IPS-15b (cell line): ENCODE measurements at regions not wholly inside any gene's neighbourhood (a gene's known extent, or its start where the extent isn't known, plus 50 kb on each side); places are given as distances from the start of the nearest gene placed in this dataset.
A peak's percentile ranks its signal among the peaks of the same experiment; 100 is the strongest.

Source experiments
- H3K27me3 ChIP-seq: one replicate; pipeline ENCODE4 v1.6.1; 2013; ENCODE audit warnings: low read length; ENCODE audit not compliant: control insufficient read depth, insufficient read depth
- H3K36me3 ChIP-seq: one replicate; pipeline ENCODE4 v1.6.1; 2013; ENCODE audit warnings: low read length; ENCODE audit not compliant: control insufficient read depth, insufficient read depth
- H3K4me1 ChIP-seq: one replicate; pipeline ENCODE4 v1.6.1; 2013; ENCODE audit warnings: mild to moderate bottlenecking, low read length; ENCODE audit not compliant: control insufficient read depth, insufficient read depth
- H3K4me3 ChIP-seq: one replicate; pipeline ENCODE4 v1.5.1; 2013; ENCODE audit warnings: low read depth, low read length
- H3K9ac ChIP-seq: one replicate; pipeline ENCODE4 v1.6.1; 2013; ENCODE audit warnings: low read depth, mild to moderate bottlenecking, low read length
- H3K9me3 ChIP-seq: one replicate; pipeline ENCODE4 v1.6.1; 2013; ENCODE audit warnings: mild to moderate bottlenecking, low read length; ENCODE audit not compliant: control insufficient read depth, insufficient read depth

DNA sequence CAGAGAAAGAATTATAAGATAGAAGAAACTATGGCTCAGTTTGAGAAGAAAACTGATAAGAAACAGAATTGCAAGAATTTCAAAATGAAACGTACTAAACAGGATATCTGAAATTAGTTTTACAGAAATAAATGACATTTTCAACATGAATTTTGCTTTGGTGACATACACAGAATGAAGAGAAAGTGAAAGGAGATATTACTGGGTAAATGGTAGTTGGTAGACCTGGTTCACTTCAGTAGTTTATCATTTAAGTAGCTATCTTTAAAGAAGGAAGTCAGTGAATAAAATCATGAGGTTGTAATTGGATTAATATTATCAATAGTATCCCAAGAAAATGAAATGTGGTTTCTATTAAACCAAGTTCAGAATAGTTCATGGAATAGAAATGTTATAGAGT lies 395.5 kb upstream of the SMIM31 start:
- Histone ChIP-seq H3K36me3 (no peaks in the 10 kb centered on the region), H3K4me1 (no peaks in the 10 kb centered on the region), H3K27me3 (no peaks in the 10 kb centered on the region), H3K4me3 (no peak overlapping the region), H3K9me3 (no peaks in the 10 kb centered on the region), H3K9ac (no peak overlapping the region)

DNA sequence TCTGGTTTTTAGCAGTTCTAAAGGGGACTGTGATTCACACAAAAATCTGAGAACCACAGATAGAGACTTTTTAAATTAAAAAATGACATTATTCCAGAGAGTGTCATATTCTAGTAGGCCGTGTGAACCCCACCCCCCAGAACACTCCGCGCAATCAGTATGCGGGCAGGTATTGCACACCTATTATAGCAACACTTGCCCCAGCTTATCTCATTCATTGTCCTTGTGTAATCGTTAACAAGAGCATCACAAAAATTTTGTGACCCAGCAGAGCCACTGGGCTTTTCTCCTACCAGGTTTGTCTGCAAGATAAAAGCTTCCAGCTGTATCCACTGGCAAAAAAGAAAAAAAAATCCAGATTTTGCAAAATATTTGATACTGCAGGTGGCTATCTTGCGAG lies 394.1 kb upstream of the SMIM31 start:
- no peak overlapping the region for H3K9ac ChIP-seq
- no peaks in the 10 kb centered on the region for H3K27me3 ChIP-seq
- no peaks in the 10 kb centered on the region for H3K4me1 ChIP-seq
- no peaks in the 10 kb centered on the region for H3K36me3 ChIP-seq
- H3K9me3 ChIP-seq: no peaks in the 10 kb centered on the region
- H3K4me3 ChIP-seq: no peak overlapping the region

DNA sequence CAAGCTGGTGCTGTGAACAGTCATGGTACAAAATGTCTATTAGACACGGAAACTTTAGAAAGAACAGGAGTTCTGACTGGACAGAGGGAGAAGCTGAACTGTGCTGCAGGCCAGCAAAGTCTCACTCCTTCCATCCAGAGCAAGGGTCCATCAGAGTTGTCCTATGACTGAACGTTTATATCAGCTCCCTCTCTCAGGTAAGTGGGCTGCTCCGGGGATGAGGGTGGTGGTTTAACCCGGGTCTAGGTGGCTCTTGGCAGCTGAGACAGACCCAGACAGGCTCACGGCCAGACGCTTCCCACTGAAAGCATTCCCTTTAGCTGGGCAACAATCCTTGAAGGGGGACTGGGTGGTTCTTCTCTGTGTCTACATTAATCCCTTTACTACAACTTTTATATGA lies 385.0 kb upstream of the SMIM31 start:
- H3K9ac ChIP-seq: no peak overlapping the region
- H3K4me1 ChIP-seq: no peaks in the 10 kb centered on the region
- no peak overlapping the region for H3K4me3 ChIP-seq
- no peaks in the 10 kb centered on the region for H3K27me3 ChIP-seq
- H3K9me3 ChIP-seq: no peaks in the 10 kb centered on the region
- H3K36me3 ChIP-seq: no peaks in the 10 kb centered on the region

DNA sequence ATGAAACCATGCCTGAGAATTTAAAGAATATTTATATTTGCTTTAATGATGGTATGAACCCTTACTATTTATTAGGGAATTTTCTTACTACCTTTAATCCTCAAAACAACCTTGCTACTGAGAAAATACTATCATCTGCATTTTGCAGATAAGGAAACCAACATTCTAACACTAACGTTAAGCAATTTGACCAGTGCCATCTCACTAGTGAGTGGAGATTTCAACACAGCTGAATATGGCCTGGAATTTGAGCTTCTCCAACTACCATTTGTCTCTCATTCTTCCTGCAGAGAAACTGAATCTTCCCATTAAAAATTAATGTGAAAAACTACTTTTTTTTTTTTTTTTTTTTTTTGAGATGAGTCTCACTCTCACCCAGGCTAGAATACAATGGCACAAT lies 380.9 kb upstream of the SMIM31 start:
- H3K9me3 ChIP-seq: no peaks in the 10 kb centered on the region
- no peak overlapping the region for H3K4me3 ChIP-seq
- H3K36me3 ChIP-seq: no peaks in the 10 kb centered on the region
- no peaks in the 10 kb centered on the region for H3K27me3 ChIP-seq
- H3K4me1 ChIP-seq: no peaks in the 10 kb centered on the region
- H3K9ac ChIP-seq: no peak overlapping the region

DNA sequence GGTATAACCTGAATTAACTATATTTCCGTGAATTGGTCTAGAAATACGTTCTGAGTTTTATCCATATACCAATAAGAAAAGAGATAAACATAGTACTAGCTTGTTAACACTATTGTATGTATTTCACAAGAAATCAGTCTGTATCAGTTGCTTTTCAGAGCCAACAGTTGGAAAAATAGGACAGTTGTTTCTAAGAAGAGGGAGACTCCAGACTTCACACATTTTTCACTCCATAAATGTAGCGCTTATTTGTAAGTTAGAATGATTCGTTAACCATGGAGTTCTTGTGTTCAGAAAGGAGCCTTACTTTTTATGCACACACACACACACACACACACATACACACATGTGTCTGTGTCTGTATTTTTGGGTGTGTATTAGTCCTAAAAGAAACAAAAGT lies 376.7 kb upstream of the SMIM31 start:
- peaks cover 17% of the 10 kb centered on the region for H3K27me3 ChIP-seq
- no peaks in the 10 kb centered on the region for H3K4me1 ChIP-seq
- no peaks in the 10 kb centered on the region for H3K36me3 ChIP-seq
- H3K4me3 ChIP-seq: no peak overlapping the region
- H3K9me3 ChIP-seq: no peaks in the 10 kb centered on the region
- H3K9ac ChIP-seq: no peak overlapping the region

DNA sequence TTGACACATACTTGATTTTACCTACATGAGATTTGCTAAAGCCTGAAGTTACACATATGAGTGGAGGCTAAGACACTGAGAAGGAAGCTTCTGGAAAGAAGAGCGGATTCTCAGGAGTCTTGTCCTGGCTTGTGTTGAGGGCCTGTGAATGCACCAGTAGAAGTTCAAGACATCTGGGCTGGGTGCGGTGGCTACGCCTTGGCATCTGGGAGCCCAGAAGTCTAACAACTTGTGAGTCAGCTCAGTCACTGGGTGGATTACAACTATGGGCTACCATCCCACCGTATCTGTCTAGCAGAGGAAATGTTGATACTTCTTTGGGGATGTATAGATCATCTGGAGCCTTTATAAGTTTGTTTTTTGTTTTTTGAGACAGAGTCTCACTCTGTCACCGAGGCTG lies 375.6 kb upstream of the SMIM31 start:
- Histone ChIP-seq H3K36me3 (no peaks in the 10 kb centered on the region), H3K4me1 (no peaks in the 10 kb centered on the region), H3K4me3 (no peak overlapping the region), H3K27me3 (peaks cover 27% of the 10 kb centered on the region), H3K9ac (no peak overlapping the region), H3K9me3 (no peaks in the 10 kb centered on the region)

DNA sequence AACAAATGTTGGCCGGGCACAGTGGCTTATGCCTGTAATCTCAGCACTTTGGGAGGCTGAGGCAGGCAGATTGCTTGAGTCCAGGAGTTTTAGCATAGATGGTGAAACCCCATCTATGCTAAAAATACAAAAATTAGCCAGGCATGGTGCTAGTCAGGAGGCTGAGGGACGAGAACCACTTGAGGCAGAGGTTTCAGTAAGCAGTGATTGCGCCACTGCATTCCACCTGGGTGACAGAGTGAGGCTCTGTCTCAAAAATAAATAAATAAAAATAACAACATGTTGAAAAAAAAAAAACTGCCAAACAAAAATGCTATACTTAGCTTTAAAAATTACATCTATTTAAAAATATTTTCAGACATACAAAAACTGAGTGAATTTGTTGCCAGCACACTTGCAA lies 374.2 kb upstream of the SMIM31 start:
- H3K9ac ChIP-seq: no peak overlapping the region
- peaks cover 38% of the 10 kb centered on the region for H3K27me3 ChIP-seq
- peaks cover 4% of the 10 kb centered on the region for H3K4me1 ChIP-seq
- no peaks in the 10 kb centered on the region for H3K36me3 ChIP-seq
- H3K4me3 ChIP-seq: no peak overlapping the region
- no peaks in the 10 kb centered on the region for H3K9me3 ChIP-seq

DNA sequence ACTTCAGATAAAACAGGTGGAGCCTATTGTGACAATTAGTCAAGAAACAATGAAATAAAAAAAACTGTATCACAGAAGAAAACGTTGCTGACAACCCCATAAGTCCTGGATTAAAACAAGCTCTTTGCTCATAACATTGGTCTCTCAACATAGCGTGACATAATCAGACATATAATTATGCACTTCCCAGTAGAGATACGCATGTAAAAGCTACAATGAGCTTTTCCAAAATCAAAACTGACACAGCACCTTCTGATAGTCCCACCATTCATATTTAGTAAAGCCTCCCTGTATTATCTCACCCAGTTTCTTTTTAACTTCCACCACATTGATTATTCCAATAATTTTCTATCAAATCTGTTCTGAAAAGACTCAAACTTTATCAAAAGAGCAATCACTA lies 372.1 kb upstream of the SMIM31 start:
- Histone ChIP-seq H3K27me3 (peaks cover 48% of the 10 kb centered on the region), H3K4me1 (peaks cover 4% of the 10 kb centered on the region), H3K9me3 (no peaks in the 10 kb centered on the region), H3K9ac (no peak overlapping the region), H3K36me3 (no peaks in the 10 kb centered on the region), H3K4me3 (no peak overlapping the region)

DNA sequence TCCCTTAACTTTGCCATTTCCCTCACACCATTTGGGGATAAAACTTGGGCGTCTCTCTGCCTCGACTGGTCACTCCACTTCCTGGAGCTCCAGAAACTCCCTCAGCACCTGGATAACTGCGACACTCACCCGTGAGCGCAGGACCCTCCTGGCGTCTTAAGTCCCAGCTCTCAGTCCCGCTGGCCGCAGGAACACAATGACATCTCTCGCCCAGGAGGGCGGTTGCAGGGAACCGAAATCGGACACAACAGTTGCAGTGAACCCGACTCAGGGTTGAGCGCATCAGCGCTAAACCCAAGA lies 370.9 kb upstream of the SMIM31 start:
- H3K9me3 ChIP-seq: no peaks in the 10 kb centered on the region
- peaks cover 48% of the 10 kb centered on the region for H3K27me3 ChIP-seq
- peaks cover 4% of the 10 kb centered on the region for H3K4me1 ChIP-seq
- no peak overlapping the region for H3K9ac ChIP-seq
- H3K4me3 ChIP-seq: peak overlapping the region; percentile 89
- no peaks in the 10 kb centered on the region for H3K36me3 ChIP-seq

DNA sequence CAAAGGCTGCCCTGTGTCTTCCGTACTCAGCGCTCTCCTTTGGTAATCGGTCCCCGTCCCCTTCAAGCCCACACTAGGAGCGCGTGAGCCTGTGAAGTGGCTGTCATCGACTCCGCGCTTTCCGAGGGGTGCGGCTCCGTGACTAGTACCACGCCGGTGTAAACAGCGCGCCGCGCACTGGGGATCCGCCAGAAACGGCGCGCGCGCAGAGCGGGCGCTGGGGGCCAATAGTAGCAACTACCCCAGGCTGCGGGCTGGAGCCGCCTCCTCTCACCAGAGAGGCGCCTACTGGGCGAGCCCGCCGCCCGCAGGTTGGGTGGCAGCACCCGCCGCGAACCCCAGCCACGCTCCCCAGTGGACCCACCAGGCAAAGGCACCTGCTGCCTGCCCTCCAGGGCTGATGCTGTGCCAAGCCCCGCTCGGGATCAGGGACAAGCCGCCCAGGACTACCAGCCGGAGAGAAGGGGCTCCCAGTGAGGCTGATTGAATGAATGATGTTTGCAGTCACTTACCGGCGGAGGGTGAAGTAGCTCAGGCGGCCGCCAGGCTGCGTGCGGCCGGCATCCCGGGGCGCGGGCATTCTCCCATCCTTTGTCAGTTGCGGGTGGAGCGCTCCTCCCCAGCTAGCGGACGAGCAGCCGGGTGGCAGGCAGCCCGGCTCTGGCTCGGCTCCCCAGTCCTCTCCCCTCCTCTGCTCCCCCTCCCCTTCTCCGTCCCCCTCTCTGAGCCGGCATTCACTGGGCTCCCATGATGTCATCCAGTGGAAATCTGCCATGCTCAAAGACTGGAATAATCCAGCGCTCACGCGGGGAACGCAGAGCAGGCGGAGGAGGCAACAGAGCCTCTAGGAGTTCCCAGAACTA lies 370.3 kb upstream of the SMIM31 start:
- no peak overlapping the region for H3K9ac ChIP-seq
- H3K4me1 ChIP-seq: peaks cover 4% of the 10 kb centered on the region
- peaks cover 48% of the 10 kb centered on the region for H3K27me3 ChIP-seq
- H3K36me3 ChIP-seq: no peaks in the 10 kb centered on the region
- H3K4me3 ChIP-seq: peak overlapping the region; percentile 89
- no peaks in the 10 kb centered on the region for H3K9me3 ChIP-seq

DNA sequence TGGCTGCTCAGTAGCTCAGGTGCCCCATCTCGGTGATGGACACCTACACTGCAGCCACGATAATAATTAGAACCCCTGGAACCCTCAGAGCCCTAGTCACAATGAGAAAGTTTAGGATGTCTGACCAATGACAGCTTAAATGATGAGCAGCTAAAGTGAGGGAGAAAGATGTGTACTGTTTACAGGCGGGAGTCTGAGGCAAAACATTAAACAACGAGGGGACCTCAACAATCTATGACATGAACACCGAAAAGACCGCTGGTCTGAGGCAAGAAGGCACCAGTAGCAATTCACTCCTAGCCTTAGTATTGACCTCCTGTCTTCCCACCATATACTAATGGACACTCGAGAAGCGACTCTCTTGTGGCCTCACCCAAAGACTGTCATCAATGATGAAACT lies 369.5 kb upstream of the SMIM31 start:
- Histone ChIP-seq H3K27me3 (peaks cover 48% of the 10 kb centered on the region), H3K4me3 (peak overlapping the region; percentile 89)

DNA sequence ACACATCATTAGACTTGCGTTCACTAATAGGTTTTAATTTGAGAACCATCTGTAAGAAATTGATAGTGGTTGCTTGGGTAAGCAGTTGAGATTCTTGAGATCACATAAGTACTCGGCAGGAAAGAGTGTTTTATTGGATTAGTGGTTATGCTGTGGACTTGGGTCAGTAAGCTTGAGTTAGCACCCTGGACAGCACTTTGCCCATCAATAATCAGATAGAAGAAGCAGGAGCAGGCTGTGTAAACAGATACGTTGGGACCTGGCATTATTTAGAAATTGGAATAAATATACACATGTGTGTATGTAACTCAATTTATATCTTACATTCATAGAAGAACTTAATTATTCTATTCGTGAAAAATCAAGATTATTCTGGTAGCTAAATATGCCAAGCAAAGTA lies 357.5 kb upstream of the SMIM31 start:
- no peaks in the 10 kb centered on the region for H3K4me1 ChIP-seq
- no peaks in the 10 kb centered on the region for H3K36me3 ChIP-seq
- H3K9me3 ChIP-seq: no peaks in the 10 kb centered on the region
- H3K9ac ChIP-seq: no peak overlapping the region
- no peaks in the 10 kb centered on the region for H3K27me3 ChIP-seq
- no peak overlapping the region for H3K4me3 ChIP-seq

More for the DNA sequence above, 369.5 kb upstream of the SMIM31 start:
- Histone ChIP-seq H3K9me3 (no peaks in the 10 kb centered on the region), H3K9ac (no peak overlapping the region), H3K4me1 (peaks cover 4% of the 10 kb centered on the region), H3K36me3 (no peaks in the 10 kb centered on the region)
